ENCODE measurements at regions not wholly inside any gene's neighbourhood (a gene's known extent, or its start where the extent isn't known, plus 50 kb on each side); places are given as distances from the start of the nearest gene placed in this dataset.

- DNase-seq (ENCODE audit: low read depth) = no peak
These were observed 168.8 kb upstream of the HS3ST1 start for GRCh38 chr4:11597506-11597905.

GRCh38 chr4:11596989-11597388 is 168.3 kb upstream of the HS3ST1 start:
- no peak for DNase-seq (ENCODE audit: low read depth)

- no peak for DNase-seq (ENCODE audit: low read depth)
These were observed 165.0 kb upstream of the HS3ST1 start for GRCh38 chr4:11593576-11594116.

GRCh38 chr4:11592276-11592675 is 163.6 kb upstream of the HS3ST1 start:
- no peak for DNase-seq (ENCODE audit: low read depth)

- peak; percentile 2 for DNase-seq (ENCODE audit: low read depth)
These were observed 161.4 kb upstream of the HS3ST1 start for GRCh38 chr4:11590132-11590531.

GRCh38 chr4:11589676-11590075 is 161.0 kb upstream of the HS3ST1 start:
- DNase-seq (ENCODE audit: low read depth) = peak; percentile 35

GRCh38 chr4:11587797-11588196 is 159.1 kb upstream of the HS3ST1 start:
- DNase-seq (ENCODE audit: low read depth) = no peak

- peak; percentile 3 for DNase-seq (ENCODE audit: low read depth)
These were observed 156.8 kb upstream of the HS3ST1 start for GRCh38 chr4:11585506-11585905.

GRCh38 chr4:11568511-11568910 is 139.8 kb upstream of the HS3ST1 start:
- no peak for DNase-seq (ENCODE audit: low read depth)

GRCh38 chr4:11566444-11567022 is 137.8 kb upstream of the HS3ST1 start:
- peak; percentile 34 for DNase-seq (ENCODE audit: low read depth)

- no peak for DNase-seq (ENCODE audit: low read depth)
These were observed 137.2 kb upstream of the HS3ST1 start for GRCh38 chr4:11565899-11566298.

GRCh38 chr4:11565213-11565612 is 136.5 kb upstream of the HS3ST1 start:
- DNase-seq (ENCODE audit: low read depth) = no peak

- no peak for DNase-seq (ENCODE audit: low read depth)
These were observed 135.3 kb upstream of the HS3ST1 start for GRCh38 chr4:11564021-11564420.

- DNase-seq (ENCODE audit: low read depth) = no peak
These were observed 120.8 kb upstream of the HS3ST1 start for GRCh38 chr4:11549525-11549924.

- peak; percentile 28 for DNase-seq (ENCODE audit: low read depth)
These were observed 119.9 kb upstream of the HS3ST1 start for GRCh38 chr4:11548597-11549082.

- no peak for DNase-seq (ENCODE audit: low read depth)
These were observed 117.9 kb upstream of the HS3ST1 start for GRCh38 chr4:11546391-11547175.

GRCh38 chr4:11545651-11546050 is 117.0 kb upstream of the HS3ST1 start:
- DNase-seq (ENCODE audit: low read depth) = no peak

GRCh38 chr4:11544211-11544610 is 115.5 kb upstream of the HS3ST1 start:
- no peak for DNase-seq (ENCODE audit: low read depth)

- DNase-seq (ENCODE audit: low read depth) = peak; percentile 65
These were observed 115.0 kb upstream of the HS3ST1 start for GRCh38 chr4:11543706-11544105.

- DNase-seq (ENCODE audit: low read depth) = no peak
These were observed 114.3 kb upstream of the HS3ST1 start for GRCh38 chr4:11542952-11543351.

- DNase-seq (ENCODE audit: low read depth) = no peak
These were observed 109.2 kb upstream of the HS3ST1 start for GRCh38 chr4:11537846-11538245.

- no peak for DNase-seq (ENCODE audit: low read depth)
These were observed 106.6 kb upstream of the HS3ST1 start for GRCh38 chr4:11535333-11535732.

GRCh38 chr4:11534623-11535302 is 106.1 kb upstream of the HS3ST1 start:
- DNase-seq (ENCODE audit: low read depth) = no peak
